ENCODE measurements at regions not wholly inside any gene's neighbourhood (a gene's known extent, or its start where the extent isn't known, plus 50 kb on each side); places are given as distances from the start of the nearest gene placed in this dataset.

- TF ChIP-seq, protein P1, sequence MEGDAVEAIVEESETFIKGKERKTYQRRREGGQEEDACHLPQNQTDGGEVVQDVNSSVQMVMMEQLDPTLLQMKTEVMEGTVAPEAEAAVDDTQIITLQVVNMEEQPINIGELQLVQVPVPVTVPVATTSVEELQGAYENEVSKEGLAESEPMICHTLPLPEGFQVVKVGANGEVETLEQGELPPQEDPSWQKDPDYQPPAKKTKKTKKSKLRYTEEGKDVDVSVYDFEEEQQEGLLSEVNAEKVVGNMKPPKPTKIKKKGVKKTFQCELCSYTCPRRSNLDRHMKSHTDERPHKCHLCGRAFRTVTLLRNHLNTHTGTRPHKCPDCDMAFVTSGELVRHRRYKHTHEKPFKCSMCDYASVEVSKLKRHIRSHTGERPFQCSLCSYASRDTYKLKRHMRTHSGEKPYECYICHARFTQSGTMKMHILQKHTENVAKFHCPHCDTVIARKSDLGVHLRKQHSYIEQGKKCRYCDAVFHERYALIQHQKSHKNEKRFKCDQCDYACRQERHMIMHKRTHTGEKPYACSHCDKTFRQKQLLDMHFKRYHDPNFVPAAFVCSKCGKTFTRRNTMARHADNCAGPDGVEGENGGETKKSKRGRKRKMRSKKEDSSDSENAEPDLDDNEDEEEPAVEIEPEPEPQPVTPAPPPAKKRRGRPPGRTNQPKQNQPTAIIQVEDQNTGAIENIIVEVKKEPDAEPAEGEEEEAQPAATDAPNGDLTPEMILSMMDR (IDR thresholded peaks at IDR 0.05) = no peak
- TF ChIP-seq POLR2A (IDR thresholded peaks at IDR 0.05) = no peak
Measured at GRCh38 chrX:123075947-123076561, 108.0 kb upstream of the GRIA3 start.

Data from testis (tissue), 2 donors.